GM12892 (cell line): ENCODE measurements at regions not wholly inside any gene's neighbourhood (a gene's known extent, or its start where the extent isn't known, plus 50 kb on each side); places are given as distances from the start of the nearest gene placed in this dataset.

Source experiments
- DNase-seq: peaks from one replicate; pipeline ENCODE4 v3.0.0; 2011; ENCODE audit not compliant: insufficient read length
- FAIRE-seq: peaks from 2 replicates; lab custom pipeline; 2011; peaks lifted over from hg19 to GRCh38; lab: Jason Lieb, UNC
- POLR2A ChIP-seq: IDR thresholded peaks from 2 replicates; pipeline ENCODE4 v1.6.1; 2011; ENCODE audit warnings: low read depth, low read length, control low read depth
- POLR2AphosphoS5 ChIP-seq: IDR thresholded peaks from 2 replicates; pipeline ENCODE4 v1.6.1; 2011; ENCODE audit warnings: low read depth, low read length, control low read depth
- TAF1 ChIP-seq: IDR thresholded peaks from 2 replicates; pipeline ENCODE4 v1.6.1; 2011; ENCODE audit warnings: low read depth, mild to moderate bottlenecking, control low read depth, low read length, borderline replicate concordance

DNA sequence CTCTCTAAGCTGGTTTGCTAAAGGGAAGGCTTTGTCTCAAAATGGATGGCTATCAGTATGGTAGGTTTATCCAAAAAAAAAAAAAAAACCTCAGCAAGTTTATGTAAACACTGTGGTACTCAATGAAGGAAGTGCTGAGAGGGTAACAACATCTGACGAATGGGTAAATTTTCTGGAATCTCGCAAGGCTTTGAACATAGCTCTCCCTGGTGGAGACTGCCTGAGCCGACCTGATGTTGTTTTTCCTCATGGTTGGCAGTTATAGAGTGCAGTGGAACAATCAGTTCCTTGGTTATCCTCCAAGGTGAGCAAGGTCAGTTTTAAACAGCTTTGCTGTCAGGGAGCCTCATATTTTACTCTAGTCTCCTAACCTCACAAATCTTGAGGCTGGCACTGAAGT is 94.6 kb downstream of the ZPLD1 start:
- FAIRE-seq = no peak
- DNase-seq = no peak

DNA sequence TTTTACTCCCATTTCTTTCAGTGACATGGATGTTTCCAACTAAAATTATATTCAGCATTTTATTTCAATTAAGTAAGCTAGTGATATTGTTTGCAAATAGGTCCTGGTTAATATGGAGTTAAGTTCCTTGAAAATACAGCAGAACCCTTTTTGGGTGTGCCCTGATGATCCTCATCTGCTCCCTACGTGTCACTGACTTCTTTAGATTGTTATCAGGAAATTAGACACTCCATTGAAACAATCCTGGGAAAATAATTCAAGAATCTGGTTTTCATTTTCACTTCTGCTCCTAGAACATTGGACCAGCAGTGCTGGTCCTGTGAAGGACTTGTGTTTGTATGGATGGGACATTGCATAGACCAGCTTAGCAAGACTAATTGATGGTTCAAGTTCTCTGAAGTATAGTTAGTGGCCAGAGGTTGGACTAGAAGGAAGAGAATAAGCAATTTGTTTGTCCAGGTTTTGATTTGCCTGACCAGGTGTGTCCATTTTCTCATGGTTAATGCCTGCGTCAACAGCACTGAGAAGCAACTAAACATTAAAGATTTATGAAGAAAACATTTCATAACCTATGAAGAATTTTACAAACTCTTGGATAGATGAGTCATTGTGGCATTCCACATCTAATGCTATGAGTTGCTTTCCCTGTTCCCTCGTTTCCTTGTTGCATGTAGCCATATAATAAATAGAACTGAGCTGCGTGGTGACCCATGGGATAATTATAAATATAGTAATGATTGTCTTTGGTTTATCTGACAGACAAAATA is 95.8 kb downstream of the ZPLD1 start:
- FAIRE-seq = no peak
- no peak for TF ChIP-seq POLR2A
- no peak for TF ChIP-seq TAF1
- TF ChIP-seq POLR2AphosphoS5 = no peak
- DNase-seq = no peak

More for the DNA sequence above, 94.6 kb downstream of the ZPLD1 start:
- TF ChIP-seq POLR2A = no peak
- TF ChIP-seq TAF1 = no peak
- no peak for TF ChIP-seq POLR2AphosphoS5

DNA sequence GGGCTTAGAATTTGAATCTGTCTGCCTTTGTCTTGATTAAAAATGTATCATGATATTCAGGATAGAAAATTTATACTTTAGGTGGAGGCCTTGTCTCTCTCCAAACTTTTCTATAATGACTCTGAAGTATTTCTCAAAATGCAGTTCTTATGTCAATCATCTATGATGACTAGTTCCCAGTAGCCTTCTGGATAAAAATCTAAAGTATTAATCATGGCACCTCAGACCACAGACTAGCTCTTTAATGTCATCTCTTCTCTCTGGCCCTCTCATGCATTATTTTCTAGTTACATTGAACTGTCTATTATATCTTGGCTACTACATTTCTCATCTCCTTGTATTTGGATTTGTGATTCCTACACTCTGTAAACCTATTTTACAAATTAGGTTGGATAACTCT is 96.9 kb downstream of the ZPLD1 start:
- FAIRE-seq (no peak), DNase-seq (no peak)
- TF ChIP-seq TAF1 (no peak), POLR2A (no peak), POLR2AphosphoS5 (no peak)

DNA sequence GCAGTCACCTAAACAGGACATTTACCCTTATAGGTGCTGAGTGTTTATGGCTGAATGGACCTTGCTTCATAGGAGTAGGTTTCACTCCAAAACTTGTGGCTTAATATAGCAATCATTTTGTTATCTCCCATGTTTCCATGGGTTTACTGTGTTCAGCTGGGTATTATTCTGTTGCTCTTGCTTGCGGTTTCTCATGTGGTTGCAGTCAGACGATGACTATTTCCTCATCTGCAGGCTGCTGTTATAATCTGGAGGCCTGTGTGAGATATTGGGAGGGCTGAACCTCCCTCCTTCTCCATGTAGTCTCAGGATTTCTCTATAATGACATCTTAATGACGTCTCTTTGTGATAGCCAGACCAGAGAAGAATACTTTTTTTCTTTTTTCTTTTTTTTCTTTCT is 98.1 kb downstream of the ZPLD1 start:
- TF ChIP-seq POLR2A (no peak), POLR2AphosphoS5 (no peak), TAF1 (no peak)
- no peak for FAIRE-seq
- no peak for DNase-seq

DNA sequence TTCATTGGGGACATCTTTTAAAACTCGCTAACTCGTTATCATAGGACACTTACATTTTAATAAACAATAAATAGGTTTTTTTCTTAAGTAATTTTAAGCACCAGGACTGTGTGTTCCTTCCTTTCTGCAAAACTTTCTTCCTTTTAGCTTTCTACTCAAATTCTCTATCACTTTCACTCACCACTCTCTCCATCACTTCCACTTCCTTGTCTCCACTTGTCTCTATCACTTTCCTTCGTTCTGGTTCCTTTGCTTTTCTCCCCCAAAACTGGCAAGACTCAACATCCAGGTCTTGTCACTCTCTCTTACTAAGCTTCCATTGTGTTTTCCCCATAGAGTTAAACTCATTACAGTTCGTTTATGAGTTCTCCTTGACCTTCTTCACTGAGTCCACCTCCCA is 99.0 kb downstream of the ZPLD1 start:
- FAIRE-seq (no peak), DNase-seq (no peak)
- TF ChIP-seq POLR2AphosphoS5 (no peak), TAF1 (no peak), POLR2A (no peak)

DNA sequence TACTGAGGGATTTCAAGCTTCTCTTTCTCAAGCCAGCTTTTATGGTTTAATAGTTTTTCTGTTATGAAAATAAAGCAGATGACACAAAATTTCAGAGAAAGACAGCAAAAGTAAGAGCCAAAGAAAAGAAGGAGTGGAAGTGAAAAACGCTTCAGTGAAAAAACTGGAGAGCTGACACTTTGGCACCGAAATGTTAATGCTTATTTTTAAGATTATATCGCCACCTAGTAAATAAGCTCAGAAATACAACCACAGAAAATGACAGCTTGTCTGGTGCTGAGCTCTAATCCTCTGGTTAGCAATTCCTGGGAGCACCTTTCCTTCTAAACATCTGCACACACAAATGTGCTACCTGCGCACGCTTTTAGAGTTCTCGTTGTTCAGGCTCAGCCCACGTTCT is 101.6 kb downstream of the ZPLD1 start:
- DNase-seq (no peak), FAIRE-seq (peak; percentile 24)
- TF ChIP-seq POLR2A (no peak), TAF1 (no peak), POLR2AphosphoS5 (no peak)

DNA sequence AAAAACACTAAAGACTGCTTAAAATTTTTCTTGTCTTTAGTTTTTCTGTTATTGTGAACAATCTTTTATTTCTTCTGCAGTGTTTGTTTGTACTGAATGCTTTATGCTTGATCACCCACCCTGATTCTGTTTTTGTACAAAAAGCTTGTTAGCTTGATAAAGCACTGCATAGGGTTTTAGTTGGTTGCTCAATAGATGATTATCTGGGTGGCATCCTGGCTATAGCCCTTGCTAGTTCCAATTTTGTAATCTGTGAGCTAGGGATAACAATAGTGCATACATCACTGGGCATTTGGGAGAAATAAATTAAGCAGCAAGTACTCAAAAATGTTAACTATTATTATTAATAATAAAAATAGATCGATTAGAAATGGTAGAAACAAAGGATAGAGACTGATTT is 102.3 kb downstream of the ZPLD1 start:
- FAIRE-seq (no peak), DNase-seq (no peak)
- TF ChIP-seq POLR2AphosphoS5 (no peak), TAF1 (no peak), POLR2A (no peak)

DNA sequence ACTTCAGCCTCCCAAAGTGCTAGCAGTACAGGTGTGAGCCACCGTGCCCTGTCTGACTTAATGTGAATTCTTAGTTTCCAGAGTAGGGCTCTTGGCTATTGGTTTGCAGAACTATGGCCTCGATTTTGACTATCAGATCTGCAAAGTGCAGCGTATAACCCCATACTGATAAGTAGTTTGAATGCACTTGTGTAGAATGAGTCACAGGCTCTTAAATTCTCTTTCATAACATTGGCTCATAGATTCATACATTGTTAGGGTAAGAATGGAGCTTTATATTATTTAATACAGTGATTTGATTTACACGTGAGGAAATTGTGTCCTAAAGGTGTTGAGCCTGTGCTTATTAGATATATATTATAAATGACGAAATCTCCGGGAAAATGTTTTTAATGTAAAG is 109.9 kb downstream of the ZPLD1 start:
- FAIRE-seq = no peak

DNA sequence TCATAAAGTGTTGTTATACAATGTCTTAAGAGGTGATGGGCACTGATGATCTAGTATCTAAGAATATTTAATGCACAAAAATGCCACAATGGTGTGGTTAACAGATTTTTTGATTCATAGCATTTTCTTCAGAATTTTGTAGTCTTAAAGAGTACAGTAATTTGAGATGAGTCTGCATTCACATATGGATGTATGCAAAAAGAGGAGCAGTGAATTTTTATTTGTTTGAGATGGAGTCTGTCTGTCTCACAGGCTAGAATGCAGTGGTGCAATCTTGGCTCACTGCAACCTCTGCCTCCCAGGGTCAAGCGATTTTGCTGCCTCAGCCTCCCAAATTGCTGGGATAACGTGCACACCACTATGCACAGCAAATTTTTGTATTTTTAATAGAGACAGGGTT is 110.5 kb downstream of the ZPLD1 start:
- FAIRE-seq (no peak), DNase-seq (no peak)
- TF ChIP-seq POLR2A = no peak
- TF ChIP-seq TAF1 = no peak
- TF ChIP-seq POLR2AphosphoS5 = no peak

More for the DNA sequence above, 109.9 kb downstream of the ZPLD1 start:
- TF ChIP-seq TAF1 = no peak
- TF ChIP-seq POLR2AphosphoS5 = no peak
- TF ChIP-seq POLR2A = no peak
- DNase-seq = no peak

DNA sequence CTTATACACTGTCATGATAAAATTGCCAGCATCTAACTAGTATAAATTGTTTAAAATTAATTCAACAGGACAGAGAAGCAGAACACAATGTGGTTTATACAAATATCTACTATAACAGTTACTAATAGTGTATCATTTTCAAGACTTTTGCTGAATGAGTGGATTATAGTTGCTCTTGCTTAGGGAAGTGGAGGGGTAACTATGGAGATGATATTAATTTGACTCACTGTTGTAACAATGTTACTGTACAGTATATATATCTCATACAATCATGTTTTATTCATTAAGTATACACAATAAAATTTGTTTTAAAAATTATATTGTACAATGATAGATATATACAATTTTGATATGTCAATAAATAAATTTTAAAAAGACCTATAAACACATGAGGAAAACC is 119.1 kb downstream of the ZPLD1 start:
- TF ChIP-seq POLR2AphosphoS5 (no peak), POLR2A (no peak), TAF1 (no peak)
- DNase-seq = no peak
- FAIRE-seq = no peak

DNA sequence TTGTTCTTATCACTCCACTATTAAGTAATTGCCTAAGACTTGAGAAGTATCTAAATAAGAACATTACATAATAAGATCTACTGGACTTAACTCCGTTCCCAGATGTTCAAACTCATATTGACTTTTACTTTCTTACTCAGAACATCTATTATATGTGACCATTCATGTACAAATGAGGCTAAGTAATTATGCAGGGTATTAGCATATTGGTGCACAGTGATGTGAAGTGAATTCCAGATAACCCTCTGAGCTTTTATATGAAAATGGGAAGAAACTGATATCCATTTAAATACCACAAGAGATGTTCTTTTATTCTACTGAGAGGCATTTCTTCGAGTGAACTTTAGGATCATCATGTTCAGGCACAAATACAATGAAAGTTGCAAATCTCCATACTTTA is 135.7 kb downstream of the ZPLD1 start:
- TF ChIP-seq TAF1 = no peak
- TF ChIP-seq POLR2AphosphoS5 = no peak
- no peak for TF ChIP-seq POLR2A

DNA sequence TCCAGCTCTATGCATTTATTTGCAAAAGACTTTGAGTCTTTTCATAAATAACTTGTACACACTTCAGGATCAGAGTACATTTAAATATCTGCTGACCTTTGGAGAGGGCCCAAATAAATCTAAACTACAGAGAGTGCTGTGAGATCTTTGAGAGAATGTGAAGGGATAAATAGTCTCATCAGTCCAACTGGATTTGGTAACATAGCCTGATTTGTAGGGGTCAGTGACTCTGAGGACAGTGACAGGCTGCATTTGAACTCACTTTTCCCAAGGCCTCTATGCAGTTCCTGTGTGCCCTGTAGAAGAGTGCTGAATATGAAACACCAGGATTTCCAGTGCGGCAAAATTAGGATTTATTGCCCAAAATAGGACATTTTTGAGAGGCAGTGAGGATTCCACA is 136.2 kb downstream of the ZPLD1 start:
- FAIRE-seq = no peak
- DNase-seq = no peak

More for the DNA sequence above, 135.7 kb downstream of the ZPLD1 start:
- FAIRE-seq = no peak
- no peak for DNase-seq

More for the DNA sequence above, 136.2 kb downstream of the ZPLD1 start:
- no peak for TF ChIP-seq POLR2A
- TF ChIP-seq POLR2AphosphoS5 = no peak
- no peak for TF ChIP-seq TAF1
